ENCODE measurements at regions not wholly inside any gene's neighbourhood (a gene's known extent, or its start where the extent isn't known, plus 50 kb on each side); places are given as distances from the start of the nearest gene placed in this dataset.

- no peak overlapping the region for H3K4me2 ChIP-seq (ENCODE audit: extremely low read depth, insufficient read depth, low read length)
- no peak overlapping the region for H3K27ac ChIP-seq (ENCODE audit: insufficient read depth, low read length)
Observed at GRCh38 chr10:44470784-44471183, 85.9 kb upstream of the CXCL12 start.

GRCh38 chr10:44471410-44471809 lies 86.5 kb upstream of the CXCL12 start:
- H3K27me3 ChIP-seq (ENCODE audit: control insufficient read depth, insufficient read depth, low read length) = no peaks in the 10 kb centered on the region
- TF ChIP-seq EZH2 (IDR thresholded peaks at IDR 0.05; ENCODE audit: low read length, missing control alignments) = no peak
- TF ChIP-seq CTCF (conservative IDR thresholded peaks at IDR 0.05 in 1 of 2, IDR thresholded peaks at IDR 0.05 in 1 of 2; ENCODE audit: low read depth in 1 of 2, low read length in 2 of 2) = no peak
- no peaks in the 10 kb centered on the region for H3K4me1 ChIP-seq (ENCODE audit: control insufficient read depth, extremely low read depth, insufficient read depth, low read length)
- H3K36me3 ChIP-seq (ENCODE audit: control insufficient read depth, insufficient read depth, low read length) = no peaks in the 10 kb centered on the region
- H3K4me3 ChIP-seq (replicated peaks in 1 of 4; ENCODE audit: control extremely low read depth in 1 of 4, insufficient read depth in 1 of 4, low read depth in 3 of 4, low read length in 4 of 4) = no peak overlapping the region
- H3K9me3 ChIP-seq (ENCODE audit: control insufficient read depth, insufficient read depth, low read depth, low read length) = no peaks in the 10 kb centered on the region
- H3K79me2 ChIP-seq (ENCODE audit: control insufficient read depth, insufficient read depth, low read length) = no peaks in the 10 kb centered on the region
- no peak overlapping the region for H3K27ac ChIP-seq (ENCODE audit: insufficient read depth, low read length)
- no peak overlapping the region for H3K9ac ChIP-seq (ENCODE audit: insufficient read depth, low read length)
- no peak overlapping the region for H3K4me2 ChIP-seq (ENCODE audit: extremely low read depth, insufficient read depth, low read length)
- no peaks in the 10 kb centered on the region for H4K20me1 ChIP-seq (ENCODE audit: control insufficient read depth, extremely low read depth, insufficient read depth, low read length)
- no peak overlapping the region for H2AFZ ChIP-seq (ENCODE audit: low read length)
- no peak for DNase-seq (ENCODE audit: low read depth in 2 of 2)

More at GRCh38 chr10:44470784-44471183, 85.9 kb upstream of the CXCL12 start:
- no peaks in the 10 kb centered on the region for H3K27me3 ChIP-seq (ENCODE audit: control insufficient read depth, insufficient read depth, low read length)
- no peak overlapping the region for H2AFZ ChIP-seq (ENCODE audit: low read length)
- DNase-seq (ENCODE audit: low read depth in 2 of 2) = no peak
- H4K20me1 ChIP-seq (ENCODE audit: control insufficient read depth, extremely low read depth, insufficient read depth, low read length) = no peaks in the 10 kb centered on the region
- H3K4me3 ChIP-seq (replicated peaks in 1 of 4; ENCODE audit: control extremely low read depth in 1 of 4, insufficient read depth in 1 of 4, low read depth in 3 of 4, low read length in 4 of 4) = no peak overlapping the region
- no peaks in the 10 kb centered on the region for H3K4me1 ChIP-seq (ENCODE audit: control insufficient read depth, extremely low read depth, insufficient read depth, low read length)
- no peaks in the 10 kb centered on the region for H3K36me3 ChIP-seq (ENCODE audit: control insufficient read depth, insufficient read depth, low read length)
- H3K9me3 ChIP-seq (ENCODE audit: control insufficient read depth, insufficient read depth, low read depth, low read length) = no peaks in the 10 kb centered on the region
- TF ChIP-seq EZH2 (IDR thresholded peaks at IDR 0.05; ENCODE audit: low read length, missing control alignments) (no peak), CTCF (conservative IDR thresholded peaks at IDR 0.05 in 1 of 2, IDR thresholded peaks at IDR 0.05 in 1 of 2; ENCODE audit: low read depth in 1 of 2, low read length in 2 of 2) (no peak)
- H3K79me2 ChIP-seq (ENCODE audit: control insufficient read depth, insufficient read depth, low read length) = no peaks in the 10 kb centered on the region
- H3K9ac ChIP-seq (ENCODE audit: insufficient read depth, low read length) = no peak overlapping the region

DNA sequence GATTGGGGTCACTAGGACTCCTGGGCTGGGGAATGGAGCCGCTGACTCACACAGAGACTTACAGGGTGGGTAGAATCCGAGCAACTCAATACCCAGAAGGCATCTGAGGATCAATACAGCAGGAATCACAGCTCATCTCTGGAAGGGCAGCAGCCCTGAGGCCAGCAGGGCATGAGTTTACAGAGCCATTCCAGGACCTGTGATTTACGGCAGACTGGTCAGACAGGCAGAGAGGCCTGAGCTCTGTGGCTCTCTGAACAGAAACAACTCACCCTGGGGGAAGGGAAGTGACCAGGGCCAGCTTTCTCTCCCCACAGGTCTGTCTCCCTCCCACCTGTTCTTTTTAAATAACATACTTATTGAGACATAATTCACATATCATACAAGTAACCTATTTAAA lies 88.2 kb upstream of the CXCL12 start:
- Histone ChIP-seq H3K36me3 (ENCODE audit: control insufficient read depth, insufficient read depth, low read length) (no peaks in the 10 kb centered on the region), H2AFZ (ENCODE audit: low read length) (no peak overlapping the region), H3K4me3 (replicated peaks in 1 of 4; ENCODE audit: control extremely low read depth in 1 of 4, insufficient read depth in 1 of 4, low read depth in 3 of 4, low read length in 4 of 4) (no peak overlapping the region), H3K4me2 (ENCODE audit: extremely low read depth, insufficient read depth, low read length) (no peak overlapping the region), H4K20me1 (ENCODE audit: control insufficient read depth, extremely low read depth, insufficient read depth, low read length) (no peaks in the 10 kb centered on the region), H3K4me1 (ENCODE audit: control insufficient read depth, extremely low read depth, insufficient read depth, low read length) (no peaks in the 10 kb centered on the region), H3K9me3 (ENCODE audit: control insufficient read depth, insufficient read depth, low read depth, low read length) (no peaks in the 10 kb centered on the region), H3K9ac (ENCODE audit: insufficient read depth, low read length) (no peak overlapping the region), H3K27me3 (ENCODE audit: control insufficient read depth, insufficient read depth, low read length) (no peaks in the 10 kb centered on the region), H3K79me2 (ENCODE audit: control insufficient read depth, insufficient read depth, low read length) (no peaks in the 10 kb centered on the region), H3K27ac (ENCODE audit: insufficient read depth, low read length) (no peak overlapping the region)
- DNase-seq (ENCODE audit: low read depth in 2 of 2) = no peak
- TF ChIP-seq CTCF (conservative IDR thresholded peaks at IDR 0.05 in 1 of 2, IDR thresholded peaks at IDR 0.05 in 1 of 2; ENCODE audit: low read depth in 1 of 2, low read length in 2 of 2) = no peak
- TF ChIP-seq EZH2 (IDR thresholded peaks at IDR 0.05; ENCODE audit: low read length, missing control alignments) = no peak
